IMR-90 (cell line): ENCODE measurements at regions not wholly inside any gene's neighbourhood (a gene's known extent, or its start where the extent isn't known, plus 50 kb on each side); places are given as distances from the start of the nearest gene placed in this dataset.

Experiments used
- ATAC-seq: fragments of 200-7000 bp; cut with Tn5 transposase; 2 replicates; pipeline ENCODE4 v1.9.1; 2020; ENCODE audit warnings: low read depth, mild to moderate bottlenecking, moderate library complexity
- BruUV-seq: library from RNA; stranded (reverse); fragments of 400-500 nt; replicated peaks from 2 replicates; lab custom pipeline; 2021; lab: Mats Ljungman, UMichigan
- CTCF ChIA-PET: fragments of 300-600 bp; formaldehyde crosslinking; extraction: SDS; loops from one replicate; lab custom pipeline; 2021; ENCODE audit warnings: antibody characterized with exemption; lab: Yijun Ruan, JAX
- POLR2A ChIA-PET: fragments of 300-600 bp; sonication (Branson Sonifier 250); formaldehyde crosslinking; loops from one replicate; lab custom pipeline; 2022; ENCODE audit warnings: antibody characterized with exemption; ENCODE audit not compliant: unreplicated experiment; lab: Charles Lee
- DNase-seq: peaks from one replicate; pipeline ENCODE4 v3.0.0; 2013
- H2AFZ ChIP-seq: replicated peaks from 2 replicates; pipeline ENCODE3; 2013; ENCODE audit warnings: low read length, mild to moderate bottlenecking; ENCODE audit not compliant: poor library complexity
- H2AK5ac ChIP-seq: 2 replicates; pipeline ENCODE4 v1.6.1; 2013; ENCODE audit warnings: low read depth, low read length, inconsistent platforms
- H2AK9ac ChIP-seq: replicated peaks from 2 replicates; pipeline ENCODE3; 2013; ENCODE audit warnings: mild to moderate bottlenecking, low read depth, low read length, moderate library complexity; ENCODE audit not compliant: poor library complexity
- H2BK120ac ChIP-seq: 2 replicates; pipeline ENCODE4 v1.6.1; 2013; ENCODE audit warnings: low read depth, low read length, inconsistent platforms
- H2BK15ac ChIP-seq: 3 replicates; pipeline ENCODE4 v1.6.1; 2013; ENCODE audit warnings: low read depth, low read length, inconsistent platforms
- H2BK20ac ChIP-seq: 2 replicates; pipeline ENCODE4 v1.6.1; 2013; ENCODE audit warnings: low read depth, mild to moderate bottlenecking, inconsistent platforms, low read length, moderate library complexity
- H2BK5ac ChIP-seq: 2 replicates; pipeline ENCODE4 v1.6.1; 2013; ENCODE audit warnings: mild to moderate bottlenecking, low read depth, low read length, inconsistent platforms; ENCODE audit not compliant: poor library complexity, severe bottlenecking
- H3K14ac ChIP-seq: replicated peaks from 2 replicates; pipeline ENCODE4 v1.6.1; 2013; ENCODE audit warnings: low read depth, low read length, inconsistent platforms
- H3K18ac ChIP-seq: 2 replicates; pipeline ENCODE4 v1.6.1; 2013; ENCODE audit warnings: low read depth, low read length, control low read depth
- H3K23ac ChIP-seq: 2 replicates; pipeline ENCODE4 v1.6.1; 2013; ENCODE audit warnings: low read depth, low read length, inconsistent platforms
- H3K27ac ChIP-seq: 2 replicates; pipeline ENCODE4 v1.5.1; 2013; ENCODE audit warnings: mild to moderate bottlenecking, control low read depth, low read length; ENCODE audit not compliant: insufficient read depth
- H3K27me3 ChIP-seq: 2 replicates; pipeline ENCODE4 v1.6.1; 2013; ENCODE audit warnings: low read length; ENCODE audit not compliant: control insufficient read depth, insufficient read depth
- H3K36me3 ChIP-seq: 2 replicates; pipeline ENCODE4 v1.6.1; 2013; ENCODE audit warnings: low read length, mixed read lengths; ENCODE audit not compliant: control insufficient read depth, insufficient read depth
- H3K4ac ChIP-seq: 2 replicates; pipeline ENCODE4 v1.6.1; 2013; ENCODE audit warnings: low read depth, low read length, inconsistent platforms
- H3K4me1 ChIP-seq: 2 replicates; pipeline ENCODE4 v1.6.1; 2013; ENCODE audit warnings: low read length, mixed read lengths; ENCODE audit not compliant: control insufficient read depth, insufficient read depth
- H3K4me2 ChIP-seq: 2 replicates; pipeline ENCODE4 v1.6.1; 2013; ENCODE audit warnings: low read depth, mild to moderate bottlenecking, control low read depth, low read length, moderate library complexity
- H3K4me3 ChIP-seq: 2 replicates; pipeline ENCODE4 v1.5.1; 2013; ENCODE audit warnings: low read depth, mild to moderate bottlenecking, control low read depth, low read length, moderate library complexity; ENCODE audit not compliant: insufficient read depth
- H3K56ac ChIP-seq: 2 replicates; pipeline ENCODE4 v1.6.1; 2013; ENCODE audit warnings: low read length, inconsistent platforms; ENCODE audit not compliant: insufficient read depth; ENCODE audit errors: extremely low read depth
- H3K79me1 ChIP-seq, 2 experiments: 2 replicates each; pipeline ENCODE4 v1.6.1; 2013; ENCODE audit warnings: low read length in 2 of 2, inconsistent platforms in 1 of 2, low read depth in 1 of 2
- H3K9ac ChIP-seq: 2 replicates; pipeline ENCODE4 v1.6.1; 2013; ENCODE audit warnings: low read depth, low read length, control low read depth
- H3K9me1 ChIP-seq: 2 replicates; pipeline ENCODE4 v1.6.1; 2013; ENCODE audit warnings: low read length, inconsistent platforms; ENCODE audit not compliant: insufficient read depth
- H3K9me3 ChIP-seq: 2 replicates; pipeline ENCODE4 v1.6.1; 2013; ENCODE audit warnings: low read length; ENCODE audit not compliant: control insufficient read depth, insufficient read depth
- H4K20me1 ChIP-seq: 2 replicates; pipeline ENCODE4 v1.6.1; 2013; ENCODE audit warnings: low read length, inconsistent platforms; ENCODE audit not compliant: insufficient read depth
- H4K5ac ChIP-seq: 2 replicates; pipeline ENCODE4 v1.6.1; 2013; ENCODE audit warnings: mild to moderate bottlenecking, low read depth, low read length, control low read depth
- H4K8ac ChIP-seq, 2 experiments: 2 replicates each; pipeline ENCODE4 v1.6.1; 2013; ENCODE audit warnings: low read depth in 2 of 2, low read length in 2 of 2, control low read depth in 1 of 2, inconsistent platforms in 1 of 2
- H4K91ac ChIP-seq: 2 replicates; pipeline ENCODE4 v1.6.1; 2013; ENCODE audit warnings: low read depth, low read length, inconsistent platforms; ENCODE audit not compliant: insufficient read depth
- BHLHE40 ChIP-seq: fragments of 150-350 bp; IDR thresholded peaks from 2 replicates; pipeline ENCODE4 v1.6.1; 2016; ENCODE audit warnings: mild to moderate bottlenecking, low read depth, low read length
- FOS ChIP-seq: fragments of 150-350 bp; IDR thresholded peaks from 2 replicates; pipeline ENCODE4 v1.6.1; 2016; ENCODE audit warnings: low read depth, low read length
- MAZ ChIP-seq: IDR thresholded peaks from 2 replicates; pipeline ENCODE4 v1.6.1; 2012; ENCODE audit warnings: low read depth, mild to moderate bottlenecking, low read length, improper control_type of control experiment, moderate library complexity, borderline replicate concordance
- RCOR1 ChIP-seq: IDR thresholded peaks from 2 replicates; pipeline ENCODE4 v1.6.1; 2012; ENCODE audit warnings: mild to moderate bottlenecking, low read length, improper control_type of control experiment; ENCODE audit not compliant: insufficient replicate concordance
- SMC3 ChIP-seq: fragments of 150-350 bp; IDR thresholded peaks from 2 replicates; pipeline ENCODE4 v1.6.1; 2016; ENCODE audit warnings: low read depth, mild to moderate bottlenecking, antibody characterized with exemption, low read length, moderate library complexity
- WGBS, 2 experiments: methylation state at CpG; one replicate each; pipeline versions ENCODE4 v1.1.5 to v1.1.7; 2013; ENCODE audit warnings: missing lambda C conversion rate in 2 of 2; ENCODE audit not compliant: insufficient read length in 1 of 2; ENCODE audit errors: extremely low coverage in 2 of 2; 5-methylcytosine and 5-hydroxymethylcytosine counted together
- dilution Hi-C: fragments of 300-500 bp; cut with HindIII; formaldehyde crosslinking; loops from one replicate; pipeline ENCODE4 v1.14.3; 2018; ENCODE audit warnings: low sequenced_read_pairs; ENCODE audit not compliant: unreplicated experiment
- in situ Hi-C: fragments of 300-500 bp; cut with MboI; formaldehyde crosslinking; loops from 3 replicates; pipeline ENCODE4 v1.14.3; 2019; ENCODE audit warnings: low sequenced_read_pairs, inconsistent platforms, mixed read lengths
- intact Hi-C: fragments of 100-400 bp; cut with micrococcal nuclease; formaldehyde crosslinking; loops from 2 replicates; pipeline ENCODE4 v1.10.0; 2022
- TF ChIP-seq, protein P1 (sequence below): fragments of 150-350 bp; IDR thresholded peaks from 2 replicates; pipeline ENCODE4 v1.6.1; 2017; ENCODE audit warnings: mild to moderate bottlenecking, antibody characterized with exemption, low read length, low read depth
- TF ChIP-seq, protein P2 (sequence below): fragments of 150-350 bp; IDR thresholded peaks from 2 replicates; pipeline ENCODE4 v1.6.1; 2016; ENCODE audit warnings: low read depth, mild to moderate bottlenecking, low read length, moderate library complexity, borderline replicate concordance

DNA sequence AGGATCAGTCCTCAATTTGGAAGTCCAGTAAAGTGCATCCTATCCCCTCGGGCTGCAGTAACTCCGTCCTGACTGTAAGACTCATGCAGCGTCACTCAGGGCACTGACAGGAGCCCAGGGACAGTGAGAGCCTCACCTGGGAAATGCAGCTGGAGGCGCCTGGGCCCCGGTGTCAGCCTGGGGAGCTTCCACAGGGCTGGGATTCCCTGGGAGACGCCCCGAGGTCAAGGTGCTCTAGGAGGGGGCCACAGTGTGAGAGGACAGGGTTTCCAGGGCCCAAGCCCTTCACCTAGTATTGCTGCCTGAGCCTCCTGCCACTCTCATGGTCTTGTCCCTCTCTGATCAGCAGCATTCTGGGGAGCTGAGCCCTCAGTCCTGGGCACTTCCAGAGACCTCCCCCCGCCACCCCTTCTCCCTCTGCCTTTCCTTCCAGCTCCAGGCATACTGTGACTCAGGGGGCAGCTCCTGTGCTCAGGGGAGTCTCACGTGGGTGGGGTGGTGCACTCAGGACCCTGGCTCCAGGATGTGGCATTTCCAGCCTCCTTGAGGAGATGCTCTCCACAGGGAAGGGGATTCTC is 99.1 kb upstream of the IGLL5 start:
- Histone ChIP-seq H3K36me3 (no peaks in the 10 kb centered on the region), H2BK5ac (no peak overlapping the region), H3K18ac (no peak overlapping the region), H2BK15ac (no peak overlapping the region), H2AK5ac (no peak overlapping the region), H3K4me2 (no peak overlapping the region), H3K27me3 (0 out of 2 replicates have a peak, but pooled peaks cover 2% of the 10 kb centered on the region), H3K23ac (no peak overlapping the region), H3K4me1 (no peaks in the 10 kb centered on the region), H3K9me3 (no peaks in the 10 kb centered on the region), H2BK20ac (no peak overlapping the region), H2BK120ac (no peak overlapping the region), H4K5ac (no peak overlapping the region), H3K27ac (no peak overlapping the region), H4K8ac (no peak overlapping the region), H2AK9ac (no peak overlapping the region), H3K9me1 (no peaks in the 10 kb centered on the region), H3K9ac (no peak overlapping the region), H3K14ac (no peak overlapping the region), H3K4me3 (no peak overlapping the region), H4K20me1 (no peaks in the 10 kb centered on the region), H3K79me1 (no peaks in the 10 kb centered on the region), H2AFZ (no peak overlapping the region), H4K91ac (no peak overlapping the region), H3K56ac (no peak overlapping the region), H3K4ac (no peak overlapping the region)
- 33% methylated on average over 3 of the region's 9 CpGs; no CpG with 5 or more reads in 1 of the 2 experiments for WGBS, 2 experiments
- dilution Hi-C loops = no loop called here
- in situ Hi-C loops = no loop called here
- ChIA-PET CTCF (interaction anchor here (0.6 to 1.9 kb wide), 5 partner anchors 9 to 168 kb away, joined by 3 to 4 read pairs (median 3); no protein-coding TSS in a partner anchor), POLR2A (no interaction called here)
- TF ChIP-seq BHLHE40 = no peak
- TF ChIP-seq, protein P1, sequence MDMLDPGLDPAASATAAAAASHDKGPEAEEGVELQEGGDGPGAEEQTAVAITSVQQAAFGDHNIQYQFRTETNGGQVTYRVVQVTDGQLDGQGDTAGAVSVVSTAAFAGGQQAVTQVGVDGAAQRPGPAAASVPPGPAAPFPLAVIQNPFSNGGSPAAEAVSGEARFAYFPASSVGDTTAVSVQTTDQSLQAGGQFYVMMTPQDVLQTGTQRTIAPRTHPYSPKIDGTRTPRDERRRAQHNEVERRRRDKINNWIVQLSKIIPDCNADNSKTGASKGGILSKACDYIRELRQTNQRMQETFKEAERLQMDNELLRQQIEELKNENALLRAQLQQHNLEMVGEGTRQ = no peak
- no peak for TF ChIP-seq MAZ
- no peak for TF ChIP-seq RCOR1
- no peak for TF ChIP-seq SMC3
- TF ChIP-seq, protein P2, sequence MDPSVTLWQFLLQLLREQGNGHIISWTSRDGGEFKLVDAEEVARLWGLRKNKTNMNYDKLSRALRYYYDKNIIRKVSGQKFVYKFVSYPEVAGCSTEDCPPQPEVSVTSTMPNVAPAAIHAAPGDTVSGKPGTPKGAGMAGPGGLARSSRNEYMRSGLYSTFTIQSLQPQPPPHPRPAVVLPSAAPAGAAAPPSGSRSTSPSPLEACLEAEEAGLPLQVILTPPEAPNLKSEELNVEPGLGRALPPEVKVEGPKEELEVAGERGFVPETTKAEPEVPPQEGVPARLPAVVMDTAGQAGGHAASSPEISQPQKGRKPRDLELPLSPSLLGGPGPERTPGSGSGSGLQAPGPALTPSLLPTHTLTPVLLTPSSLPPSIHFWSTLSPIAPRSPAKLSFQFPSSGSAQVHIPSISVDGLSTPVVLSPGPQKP = no peak
- TF ChIP-seq FOS = no peak
- BruUV-seq = no TSS peak
- ATAC-seq = no peak
- DNase-seq = no peak
- intact Hi-C loops = loop anchor here (10.0 kb wide), 1 partner anchor 166 kb away; no protein-coding TSS in a partner anchor
